Choroid plexus epithelial cell (primary cell): ENCODE measurements at regions not wholly inside any gene's neighbourhood (a gene's known extent, or its start where the extent isn't known, plus 50 kb on each side); places are given as distances from the start of the nearest gene placed in this dataset.
A peak's percentile ranks its signal among the peaks of the same experiment; 100 is the strongest.

Experiments
- DNase-seq: peaks from one replicate; pipeline ENCODE4 v3.0.0-alpha.2; 2010; ENCODE audit warnings: low read depth
- H3K4me3 ChIP-seq: 2 replicates; pipeline ENCODE4 v1.5.1; 2011; ENCODE audit warnings: low read depth, mild to moderate bottlenecking, control low read depth, low read length, moderate library complexity
- CTCF ChIP-seq: conservative IDR thresholded peaks from 2 replicates; pipeline ENCODE4 v1.5.1; 2011; ENCODE audit warnings: low read depth, mild to moderate bottlenecking, control low read depth, inconsistent platforms, low read length, moderate library complexity

GRCh38 chr5:124865603-124866354 lies 119.3 kb upstream of the ZNF608 start:
- TF ChIP-seq CTCF = peak; percentile 8
- H3K4me3 ChIP-seq = no peak overlapping the region
- peak; percentile 66 for DNase-seq

- DNase-seq = no peak
- no peak overlapping the region for H3K4me3 ChIP-seq
These were observed 120.1 kb upstream of the ZNF608 start for GRCh38 chr5:124866355-124867136.

GRCh38 chr5:124867137-124867704 lies 120.8 kb upstream of the ZNF608 start:
- no peak for TF ChIP-seq CTCF
- H3K4me3 ChIP-seq = no peak overlapping the region
- peak; percentile 49 for DNase-seq

More at GRCh38 chr5:124866355-124867136, 120.1 kb upstream of the ZNF608 start:
- TF ChIP-seq CTCF = no peak

GRCh38 chr5:124868676-124869075 lies 122.2 kb upstream of the ZNF608 start:
- no peak for TF ChIP-seq CTCF
- no peak overlapping the region for H3K4me3 ChIP-seq
- DNase-seq = no peak

GRCh38 chr5:124869426-124870033 lies 123.1 kb upstream of the ZNF608 start:
- TF ChIP-seq CTCF = no peak
- no peak overlapping the region for H3K4me3 ChIP-seq
- DNase-seq = no peak

GRCh38 chr5:124870070-124870469 lies 123.6 kb upstream of the ZNF608 start:
- no peak overlapping the region for H3K4me3 ChIP-seq
- DNase-seq = no peak
- TF ChIP-seq CTCF = no peak
